Breast epithelium (tissue), 4 donors: ENCODE measurements at regions not wholly inside any gene's neighbourhood (a gene's known extent, or its start where the extent isn't known, plus 50 kb on each side); places are given as distances from the start of the nearest gene placed in this dataset.

Experiments used
- DNase-seq, 2 donors: peaks; one replicate each; pipeline ENCODE4 v3.0.0-alpha.2; 2019; ENCODE audit warnings: low spot score in 2 of 2
- H3K27ac ChIP-seq, 2 donors: fragments of 200-600 bp; sonication (generic) in 1 of 2; one replicate each; pipeline ENCODE4 v1.5.1; 2016 to 2019; ENCODE audit warnings: mild to moderate bottlenecking in 1 of 2
- H3K27me3 ChIP-seq, 2 donors: fragments of 200-600 bp; sonication (generic) in 1 of 2; one replicate each; pipeline versions ENCODE4 v1.5.1 to v1.6.0; 2017 to 2019; ENCODE audit warnings: control low read depth in 1 of 2, mild to moderate bottlenecking in 1 of 2
- H3K36me3 ChIP-seq: fragments of 200-600 bp; one replicate; pipeline ENCODE4 v1.5.1; 2019
- H3K4me1 ChIP-seq, 2 donors: fragments of 200-600 bp; sonication (generic); one replicate each; pipeline ENCODE4 v1.5.1; 2016 to 2019; ENCODE audit warnings: control low read depth in 1 of 2
- H3K4me3 ChIP-seq, 3 donors: fragments of 200-600 bp; sonication (generic); 1 replicate in 2 of 3; 2 replicates in 1 of 3; pipeline ENCODE4 v1.5.1; 2016 to 2019; ENCODE audit warnings: mild to moderate bottlenecking in 3 of 3, moderate library complexity in 2 of 3
- H3K9me3 ChIP-seq, 2 donors: fragments of 200-600 bp; sonication (generic) in 1 of 2; one replicate each; pipeline ENCODE4 v1.5.1; 2016 to 2019; ENCODE audit warnings: control low read depth in 1 of 2
- POLR2A ChIP-seq: fragments of 450-650 bp; IDR thresholded peaks from one replicate; pipeline ENCODE4 v1.6.1; 2016; ENCODE audit warnings: antibody characterized with exemption, mild to moderate bottlenecking, moderate library complexity
- POLR2AphosphoS5 ChIP-seq, 3 donors: sonication (generic); formaldehyde crosslinking; IDR thresholded peaks; one replicate each; pipeline ENCODE4 v1.6.1; 2017; ENCODE audit warnings: antibody characterized with exemption in 3 of 3
- intact Hi-C: fragments of 100-400 bp; cut with DNase I; formaldehyde crosslinking; loops from one replicate; pipeline ENCODE4 v1.15.1; 2023; ENCODE audit warnings: low total_unique reads
- TF ChIP-seq, protein P1 (sequence below), 3 donors: fragments of 450-650 bp; IDR thresholded peaks; one replicate each; pipeline ENCODE4 v1.5.1; 2016 to 2017; ENCODE audit warnings: antibody characterized with exemption in 3 of 3, mild to moderate bottlenecking in 3 of 3, moderate library complexity in 3 of 3

DNA sequence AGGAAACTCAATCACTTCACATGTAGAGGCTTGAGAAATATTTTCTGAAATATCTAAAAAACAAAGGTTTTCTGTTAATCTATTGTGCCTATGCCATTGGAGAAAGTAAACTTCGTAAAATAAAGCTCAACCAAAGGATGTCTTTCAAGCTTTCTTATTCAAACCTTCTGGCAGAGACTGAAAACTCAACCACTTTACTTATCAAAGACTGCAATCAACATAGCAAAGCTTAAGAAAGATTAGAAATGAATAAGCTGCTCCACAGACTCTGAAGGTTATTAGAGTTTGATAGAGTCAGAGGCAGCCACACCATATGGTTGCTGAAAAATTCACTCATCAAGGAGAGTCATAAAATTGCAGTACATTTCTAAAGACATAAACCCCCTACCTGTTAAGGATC is 245.8 kb upstream of the MEOX2 start:
- Histone ChIP-seq H3K9me3 (peaks cover 0 to 7% of the 10 kb centered on the region in 2 donors), H3K36me3 (no peaks in the 10 kb centered on the region), H3K27ac (no peak overlapping the region), H3K27me3 (no peaks in the 10 kb centered on the region), H3K4me3 (no peak overlapping the region), H3K4me1 (no peaks in the 10 kb centered on the region)
- TF ChIP-seq, protein P1, sequence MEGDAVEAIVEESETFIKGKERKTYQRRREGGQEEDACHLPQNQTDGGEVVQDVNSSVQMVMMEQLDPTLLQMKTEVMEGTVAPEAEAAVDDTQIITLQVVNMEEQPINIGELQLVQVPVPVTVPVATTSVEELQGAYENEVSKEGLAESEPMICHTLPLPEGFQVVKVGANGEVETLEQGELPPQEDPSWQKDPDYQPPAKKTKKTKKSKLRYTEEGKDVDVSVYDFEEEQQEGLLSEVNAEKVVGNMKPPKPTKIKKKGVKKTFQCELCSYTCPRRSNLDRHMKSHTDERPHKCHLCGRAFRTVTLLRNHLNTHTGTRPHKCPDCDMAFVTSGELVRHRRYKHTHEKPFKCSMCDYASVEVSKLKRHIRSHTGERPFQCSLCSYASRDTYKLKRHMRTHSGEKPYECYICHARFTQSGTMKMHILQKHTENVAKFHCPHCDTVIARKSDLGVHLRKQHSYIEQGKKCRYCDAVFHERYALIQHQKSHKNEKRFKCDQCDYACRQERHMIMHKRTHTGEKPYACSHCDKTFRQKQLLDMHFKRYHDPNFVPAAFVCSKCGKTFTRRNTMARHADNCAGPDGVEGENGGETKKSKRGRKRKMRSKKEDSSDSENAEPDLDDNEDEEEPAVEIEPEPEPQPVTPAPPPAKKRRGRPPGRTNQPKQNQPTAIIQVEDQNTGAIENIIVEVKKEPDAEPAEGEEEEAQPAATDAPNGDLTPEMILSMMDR (IDR thresholded peaks at IDR 0.05): no peak
- TF ChIP-seq POLR2AphosphoS5 (IDR thresholded peaks at IDR 0.05): no peak
- TF ChIP-seq POLR2A: no peak
- no peak for DNase-seq
- intact Hi-C loops: no loop called here

GRCh38 chr7:15929411-15929810 is 242.9 kb upstream of the MEOX2 start:
- no peak for DNase-seq
- Histone ChIP-seq H3K4me3 (no peak overlapping the region), H3K27me3 (no peaks in the 10 kb centered on the region), H3K36me3 (no peaks in the 10 kb centered on the region), H3K9me3 (peaks cover 4 to 14% of the 10 kb centered on the region in 2 donors), H3K27ac (no peak overlapping the region), H3K4me1 (no peaks in the 10 kb centered on the region)
- intact Hi-C loops: no loop called here
- TF ChIP-seq POLR2AphosphoS5 (IDR thresholded peaks at IDR 0.05) (no peak), POLR2A (no peak)
- TF ChIP-seq, protein P1 (IDR thresholded peaks at IDR 0.05): no peak

GRCh38 chr7:15925608-15926007 is 239.1 kb upstream of the MEOX2 start:
- Histone ChIP-seq H3K27me3 (no peaks in the 10 kb centered on the region), H3K27ac (no peak overlapping the region), H3K4me1 (no peaks in the 10 kb centered on the region), H3K9me3 (peaks cover 4 to 19% of the 10 kb centered on the region in 2 donors), H3K36me3 (no peaks in the 10 kb centered on the region), H3K4me3 (no peak overlapping the region)
- DNase-seq: no peak
- TF ChIP-seq POLR2AphosphoS5 (IDR thresholded peaks at IDR 0.05) (no peak), POLR2A (no peak)
- TF ChIP-seq, protein P1 (IDR thresholded peaks at IDR 0.05): no peak
- intact Hi-C loops: no loop called here

GRCh38 chr7:15924910-15925309 is 238.4 kb upstream of the MEOX2 start:
- TF ChIP-seq, protein P1 (IDR thresholded peaks at IDR 0.05): no peak
- no peak for TF ChIP-seq POLR2AphosphoS5 (IDR thresholded peaks at IDR 0.05)
- TF ChIP-seq POLR2A: no peak

DNA sequence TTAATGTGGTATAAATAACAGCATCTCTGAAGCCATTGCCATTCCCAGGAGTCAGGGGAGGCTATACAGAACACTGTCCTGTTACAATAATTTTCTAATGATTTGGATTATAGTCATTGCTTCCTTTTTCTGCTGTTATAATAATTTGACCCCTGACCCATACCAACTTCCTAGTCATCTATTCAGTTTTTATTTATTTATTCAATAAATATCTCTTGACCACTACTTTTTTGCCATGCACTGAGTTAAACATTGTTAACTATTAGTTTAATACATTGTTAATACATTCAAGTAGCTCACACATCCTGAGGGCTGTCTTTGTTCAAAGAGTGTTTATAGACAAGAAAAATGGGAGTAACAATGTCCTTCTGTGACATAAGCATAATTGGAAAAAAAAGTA is 235.5 kb upstream of the MEOX2 start:
- Histone ChIP-seq H3K9me3 (peaks cover 4 to 9% of the 10 kb centered on the region in 2 donors), H3K36me3 (no peaks in the 10 kb centered on the region), H3K4me3 (no peak overlapping the region), H3K4me1 (no peaks in the 10 kb centered on the region), H3K27ac (no peak overlapping the region), H3K27me3 (no peaks in the 10 kb centered on the region)
- DNase-seq: no peak
- intact Hi-C loops: no loop called here
- no peak for TF ChIP-seq POLR2AphosphoS5 (IDR thresholded peaks at IDR 0.05)
- TF ChIP-seq POLR2A: no peak
- TF ChIP-seq, protein P1 (IDR thresholded peaks at IDR 0.05): no peak

More at GRCh38 chr7:15924910-15925309, 238.4 kb upstream of the MEOX2 start:
- intact Hi-C loops: no loop called here
- Histone ChIP-seq H3K4me1 (no peaks in the 10 kb centered on the region), H3K9me3 (peaks cover 4 to 19% of the 10 kb centered on the region in 2 donors), H3K27me3 (no peaks in the 10 kb centered on the region), H3K4me3 (no peak overlapping the region), H3K36me3 (no peaks in the 10 kb centered on the region), H3K27ac (no peak overlapping the region)
- no peak for DNase-seq
